ENCODE measurements at regions not wholly inside any gene's neighbourhood (a gene's known extent, or its start where the extent isn't known, plus 50 kb on each side); places are given as distances from the start of the nearest gene placed in this dataset.

DNA sequence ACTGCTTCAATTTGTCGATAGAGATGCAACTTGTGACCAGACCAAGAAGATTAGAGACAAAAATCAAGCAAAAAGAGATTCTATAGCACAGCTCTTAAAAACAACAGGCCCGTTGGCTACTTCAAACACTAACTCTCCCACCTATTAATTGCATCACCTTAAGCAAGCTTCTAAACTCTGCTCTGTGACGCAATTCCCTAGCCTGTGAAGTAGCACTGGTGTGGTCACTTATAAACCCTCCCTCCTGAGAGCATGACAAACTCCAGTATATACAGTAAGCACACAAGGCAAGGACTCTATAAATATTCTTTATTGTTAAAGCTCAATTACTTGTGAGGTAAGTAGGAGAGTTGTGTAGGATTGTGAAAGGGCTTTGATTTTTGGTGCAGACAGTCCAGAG is 72.3 kb downstream of the CMPK2 start:
- no peak for ATAC-seq
- TF ChIP-seq, protein P1, sequence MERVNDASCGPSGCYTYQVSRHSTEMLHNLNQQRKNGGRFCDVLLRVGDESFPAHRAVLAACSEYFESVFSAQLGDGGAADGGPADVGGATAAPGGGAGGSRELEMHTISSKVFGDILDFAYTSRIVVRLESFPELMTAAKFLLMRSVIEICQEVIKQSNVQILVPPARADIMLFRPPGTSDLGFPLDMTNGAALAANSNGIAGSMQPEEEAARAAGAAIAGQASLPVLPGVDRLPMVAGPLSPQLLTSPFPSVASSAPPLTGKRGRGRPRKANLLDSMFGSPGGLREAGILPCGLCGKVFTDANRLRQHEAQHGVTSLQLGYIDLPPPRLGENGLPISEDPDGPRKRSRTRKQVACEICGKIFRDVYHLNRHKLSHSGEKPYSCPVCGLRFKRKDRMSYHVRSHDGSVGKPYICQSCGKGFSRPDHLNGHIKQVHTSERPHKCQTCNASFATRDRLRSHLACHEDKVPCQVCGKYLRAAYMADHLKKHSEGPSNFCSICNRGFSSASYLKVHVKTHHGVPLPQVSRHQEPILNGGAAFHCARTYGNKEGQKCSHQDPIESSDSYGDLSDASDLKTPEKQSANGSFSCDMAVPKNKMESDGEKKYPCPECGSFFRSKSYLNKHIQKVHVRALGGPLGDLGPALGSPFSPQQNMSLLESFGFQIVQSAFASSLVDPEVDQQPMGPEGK (CRISPR knock-in tag; IDR thresholded peaks at IDR 0.05; ENCODE audit: borderline replicate concordance): no peak
- TF ChIP-seq ZNF565 (CRISPR knock-in tag; conservative IDR thresholded peaks at IDR 0.05; ENCODE audit: low read depth) (no peak), ESRRG (CRISPR knock-in tag; IDR thresholded peaks at IDR 0.05) (no peak), ARNTL (CRISPR knock-in tag; IDR thresholded peaks at IDR 0.05; ENCODE audit: borderline replicate concordance, low read depth) (no peak)
- TF ChIP-seq, protein P2, sequence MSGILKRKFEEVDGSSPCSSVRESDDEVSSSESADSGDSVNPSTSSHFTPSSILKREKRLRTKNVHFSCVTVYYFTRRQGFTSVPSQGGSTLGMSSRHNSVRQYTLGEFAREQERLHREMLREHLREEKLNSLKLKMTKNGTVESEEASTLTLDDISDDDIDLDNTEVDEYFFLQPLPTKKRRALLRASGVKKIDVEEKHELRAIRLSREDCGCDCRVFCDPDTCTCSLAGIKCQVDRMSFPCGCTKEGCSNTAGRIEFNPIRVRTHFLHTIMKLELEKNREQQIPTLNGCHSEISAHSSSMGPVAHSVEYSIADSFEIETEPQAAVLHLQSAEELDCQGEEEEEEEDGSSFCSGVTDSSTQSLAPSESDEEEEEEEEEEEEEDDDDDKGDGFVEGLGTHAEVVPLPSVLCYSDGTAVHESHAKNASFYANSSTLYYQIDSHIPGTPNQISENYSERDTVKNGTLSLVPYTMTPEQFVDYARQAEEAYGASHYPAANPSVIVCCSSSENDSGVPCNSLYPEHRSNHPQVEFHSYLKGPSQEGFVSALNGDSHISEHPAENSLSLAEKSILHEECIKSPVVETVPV (CRISPR knock-in tag; IDR thresholded peaks at IDR 0.05): no peak
- TF ChIP-seq, protein P3, sequence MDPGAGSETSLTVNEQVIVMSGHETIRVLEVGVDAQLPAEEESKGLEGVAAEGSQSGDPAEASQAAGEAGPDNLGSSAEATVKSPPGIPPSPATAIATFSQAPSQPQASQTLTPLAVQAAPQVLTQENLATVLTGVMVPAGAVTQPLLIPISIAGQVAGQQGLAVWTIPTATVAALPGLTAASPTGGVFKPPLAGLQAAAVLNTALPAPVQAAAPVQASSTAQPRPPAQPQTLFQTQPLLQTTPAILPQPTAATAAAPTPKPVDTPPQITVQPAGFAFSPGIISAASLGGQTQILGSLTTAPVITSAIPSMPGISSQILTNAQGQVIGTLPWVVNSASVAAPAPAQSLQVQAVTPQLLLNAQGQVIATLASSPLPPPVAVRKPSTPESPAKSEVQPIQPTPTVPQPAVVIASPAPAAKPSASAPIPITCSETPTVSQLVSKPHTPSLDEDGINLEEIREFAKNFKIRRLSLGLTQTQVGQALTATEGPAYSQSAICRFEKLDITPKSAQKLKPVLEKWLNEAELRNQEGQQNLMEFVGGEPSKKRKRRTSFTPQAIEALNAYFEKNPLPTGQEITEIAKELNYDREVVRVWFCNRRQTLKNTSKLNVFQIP (CRISPR knock-in tag; IDR thresholded peaks at IDR 0.05; ENCODE audit: borderline replicate concordance, low read depth): no peak

DNA sequence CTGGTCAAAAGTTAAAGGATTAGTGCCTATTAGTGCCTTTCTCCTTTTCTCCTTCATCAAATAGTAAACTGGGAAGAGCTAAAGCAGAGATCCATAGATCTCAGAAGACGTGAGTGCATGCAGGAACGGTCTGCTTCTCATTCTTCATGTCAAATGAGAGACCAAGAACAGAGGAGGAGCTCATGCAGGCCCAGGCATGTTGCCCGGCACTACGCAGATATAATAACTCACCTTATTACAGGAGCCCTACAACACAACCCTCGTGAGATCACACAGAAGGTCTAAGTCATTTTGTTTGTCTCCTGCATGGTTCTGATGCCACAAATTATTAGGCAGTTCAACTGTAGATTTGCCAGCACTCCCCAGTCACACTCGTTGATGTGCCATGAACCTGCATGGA is 71.8 kb downstream of the CMPK2 start:
- TF ChIP-seq TOX (CRISPR knock-in tag; IDR thresholded peaks at IDR 0.05; ENCODE audit: borderline replicate concordance): no peak
- no peak for TF ChIP-seq ZFP3 (CRISPR knock-in tag; IDR thresholded peaks at IDR 0.05)
- TF ChIP-seq, protein P4, sequence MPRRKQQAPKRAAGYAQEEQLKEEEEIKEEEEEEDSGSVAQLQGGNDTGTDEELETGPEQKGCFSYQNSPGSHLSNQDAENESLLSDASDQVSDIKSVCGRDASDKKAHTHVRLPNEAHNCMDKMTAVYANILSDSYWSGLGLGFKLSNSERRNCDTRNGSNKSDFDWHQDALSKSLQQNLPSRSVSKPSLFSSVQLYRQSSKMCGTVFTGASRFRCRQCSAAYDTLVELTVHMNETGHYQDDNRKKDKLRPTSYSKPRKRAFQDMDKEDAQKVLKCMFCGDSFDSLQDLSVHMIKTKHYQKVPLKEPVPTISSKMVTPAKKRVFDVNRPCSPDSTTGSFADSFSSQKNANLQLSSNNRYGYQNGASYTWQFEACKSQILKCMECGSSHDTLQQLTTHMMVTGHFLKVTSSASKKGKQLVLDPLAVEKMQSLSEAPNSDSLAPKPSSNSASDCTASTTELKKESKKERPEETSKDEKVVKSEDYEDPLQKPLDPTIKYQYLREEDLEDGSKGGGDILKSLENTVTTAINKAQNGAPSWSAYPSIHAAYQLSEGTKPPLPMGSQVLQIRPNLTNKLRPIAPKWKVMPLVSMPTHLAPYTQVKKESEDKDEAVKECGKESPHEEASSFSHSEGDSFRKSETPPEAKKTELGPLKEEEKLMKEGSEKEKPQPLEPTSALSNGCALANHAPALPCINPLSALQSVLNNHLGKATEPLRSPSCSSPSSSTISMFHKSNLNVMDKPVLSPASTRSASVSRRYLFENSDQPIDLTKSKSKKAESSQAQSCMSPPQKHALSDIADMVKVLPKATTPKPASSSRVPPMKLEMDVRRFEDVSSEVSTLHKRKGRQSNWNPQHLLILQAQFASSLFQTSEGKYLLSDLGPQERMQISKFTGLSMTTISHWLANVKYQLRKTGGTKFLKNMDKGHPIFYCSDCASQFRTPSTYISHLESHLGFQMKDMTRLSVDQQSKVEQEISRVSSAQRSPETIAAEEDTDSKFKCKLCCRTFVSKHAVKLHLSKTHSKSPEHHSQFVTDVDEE (CRISPR knock-in tag; IDR thresholded peaks at IDR 0.05): no peak
- TF ChIP-seq ZC3H10 (CRISPR knock-in tag; IDR thresholded peaks at IDR 0.05): no peak
- TF ChIP-seq BACH2 (CRISPR knock-in tag; IDR thresholded peaks at IDR 0.05; ENCODE audit: borderline replicate concordance): no peak
- no peak for TF ChIP-seq ZNF70 (CRISPR knock-in tag; IDR thresholded peaks at IDR 0.05)
- TF ChIP-seq, protein P3 (CRISPR knock-in tag; IDR thresholded peaks at IDR 0.05; ENCODE audit: borderline replicate concordance, low read depth): no peak
- ATAC-seq: no peak

DNA sequence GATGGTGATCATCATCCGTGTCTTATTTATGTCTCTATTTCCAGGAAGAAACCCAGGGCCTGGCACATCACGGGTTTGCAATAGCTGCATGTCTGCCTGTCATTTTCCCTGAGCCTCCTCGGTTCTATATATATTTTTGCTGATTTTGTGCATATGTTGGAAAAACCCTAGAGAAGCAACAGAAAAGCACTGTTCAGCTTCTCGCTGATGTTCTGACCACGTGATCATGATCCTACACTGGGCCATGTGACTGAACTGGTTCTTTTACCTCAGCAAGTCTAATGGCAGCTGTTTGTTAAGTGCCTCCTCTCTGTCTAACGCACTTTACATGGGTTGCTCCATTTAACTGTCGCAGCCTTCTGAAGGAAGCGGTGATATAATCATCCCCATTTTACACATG is 71.3 kb downstream of the CMPK2 start:
- no peak for ATAC-seq
- TF ChIP-seq GLIS3 (CRISPR knock-in tag; IDR thresholded peaks at IDR 0.05): no peak
- TF ChIP-seq, protein P4 (CRISPR knock-in tag; IDR thresholded peaks at IDR 0.05): no peak
- no peak for TF ChIP-seq TCF4 (CRISPR knock-in tag; IDR thresholded peaks at IDR 0.05; ENCODE audit: borderline replicate concordance)
- TF ChIP-seq ZFP30 (CRISPR knock-in tag; IDR thresholded peaks at IDR 0.05): no peak
- TF ChIP-seq OSR1 (CRISPR knock-in tag; IDR thresholded peaks at IDR 0.05): no peak
- no peak for TF ChIP-seq SNAI2 (CRISPR knock-in tag; IDR thresholded peaks at IDR 0.05)
- no peak for TF ChIP-seq RARB (CRISPR knock-in tag; IDR thresholded peaks at IDR 0.05)
- TF ChIP-seq ARNTL (CRISPR knock-in tag; IDR thresholded peaks at IDR 0.05; ENCODE audit: borderline replicate concordance, low read depth): no peak
- TF ChIP-seq PPARA (CRISPR knock-in tag; IDR thresholded peaks at IDR 0.05; ENCODE audit: borderline replicate concordance): no peak
- no peak for TF ChIP-seq BACH2 (CRISPR knock-in tag; IDR thresholded peaks at IDR 0.05; ENCODE audit: borderline replicate concordance)
- TF ChIP-seq, protein P5, sequence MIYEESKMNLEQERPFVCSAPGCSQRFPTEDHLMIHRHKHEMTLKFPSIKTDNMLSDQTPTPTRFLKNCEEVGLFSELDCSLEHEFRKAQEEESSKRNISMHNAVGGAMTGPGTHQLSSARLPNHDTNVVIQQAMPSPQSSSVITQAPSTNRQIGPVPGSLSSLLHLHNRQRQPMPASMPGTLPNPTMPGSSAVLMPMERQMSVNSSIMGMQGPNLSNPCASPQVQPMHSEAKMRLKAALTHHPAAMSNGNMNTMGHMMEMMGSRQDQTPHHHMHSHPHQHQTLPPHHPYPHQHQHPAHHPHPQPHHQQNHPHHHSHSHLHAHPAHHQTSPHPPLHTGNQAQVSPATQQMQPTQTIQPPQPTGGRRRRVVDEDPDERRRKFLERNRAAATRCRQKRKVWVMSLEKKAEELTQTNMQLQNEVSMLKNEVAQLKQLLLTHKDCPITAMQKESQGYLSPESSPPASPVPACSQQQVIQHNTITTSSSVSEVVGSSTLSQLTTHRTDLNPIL (CRISPR knock-in tag; IDR thresholded peaks at IDR 0.05; ENCODE audit: low read depth): no peak
- TF ChIP-seq, protein P3 (CRISPR knock-in tag; IDR thresholded peaks at IDR 0.05; ENCODE audit: borderline replicate concordance, low read depth): no peak
- TF ChIP-seq ZNF565 (CRISPR knock-in tag; conservative IDR thresholded peaks at IDR 0.05; ENCODE audit: low read depth): no peak
- no peak for TF ChIP-seq CSDC2 (CRISPR knock-in tag; IDR thresholded peaks at IDR 0.05)
- no peak for TF ChIP-seq ZNF70 (CRISPR knock-in tag; IDR thresholded peaks at IDR 0.05)

All from SK-N-SH treated with all-trans-retinoic acid at 6 μM for 48 hours (cell line).